H1 (cell line): ENCODE measurements at regions not wholly inside any gene's neighbourhood (a gene's known extent, or its start where the extent isn't known, plus 50 kb on each side); places are given as distances from the start of the nearest gene placed in this dataset.

Experiments used
- CTCF ChIA-PET: fragments of 300-600 bp; sonication (Branson Sonifier 250); formaldehyde crosslinking; loops from one replicate; lab custom pipeline; 2021; ENCODE audit not compliant: partially characterized antibody; lab: Charles Lee
- POLR2A ChIA-PET: fragments of 300-600 bp; sonication (Branson Sonifier 250); formaldehyde crosslinking; loops from one replicate; lab custom pipeline; 2021; ENCODE audit warnings: inconsistent platforms; ENCODE audit not compliant: partially characterized antibody; lab: Charles Lee
- DNase-seq, 2 experiments: peaks; one replicate each; pipeline versions ENCODE4 v3.0.0 to v3.0.0-alpha.2; 2010 to 2022; ENCODE audit warnings: low spot score in 2 of 2, low read depth in 1 of 2, mixed read lengths in 1 of 2
- FAIRE-seq: peaks from 2 replicates; lab custom pipeline; 2011; peaks lifted over from hg19 to GRCh38; lab: Jason Lieb, UNC
- H2AFZ ChIP-seq: 2 replicates; pipeline ENCODE4 v1.8.1; 2012; ENCODE audit warnings: low read length, inconsistent platforms
- H2AK5ac ChIP-seq: 2 replicates; pipeline ENCODE4 v1.6.1; 2013; ENCODE audit warnings: low read depth, low read length
- H2BK120ac ChIP-seq: replicated peaks from 2 replicates; pipeline ENCODE3; 2013; ENCODE audit warnings: low read depth, low read length, inconsistent platforms
- H2BK12ac ChIP-seq: 2 replicates; pipeline ENCODE4 v1.6.1; 2013; ENCODE audit warnings: low read depth, low read length
- H2BK15ac ChIP-seq: 2 replicates; pipeline ENCODE4 v1.6.1; 2013; ENCODE audit warnings: low read length
- H2BK20ac ChIP-seq: 2 replicates; pipeline ENCODE4 v1.6.1; 2013; ENCODE audit warnings: low read length
- H2BK5ac ChIP-seq: 2 replicates; pipeline ENCODE4 v1.6.1; 2013; ENCODE audit warnings: low read depth, low read length
- H3K14ac ChIP-seq: 2 replicates; pipeline ENCODE4 v1.6.1; 2013; ENCODE audit warnings: inconsistent platforms; ENCODE audit not compliant: insufficient read length
- H3K18ac ChIP-seq: 2 replicates; pipeline ENCODE4 v1.6.1; 2013; ENCODE audit warnings: low read length; ENCODE audit errors: extremely low read depth
- H3K23ac ChIP-seq: 2 replicates; pipeline ENCODE4 v1.6.1; 2013; ENCODE audit warnings: inconsistent platforms; ENCODE audit not compliant: insufficient read length
- H3K23me2 ChIP-seq: 2 replicates; pipeline ENCODE4 v1.6.1; 2013; ENCODE audit warnings: low read depth, low read length
- H3K27ac ChIP-seq: 2 replicates; pipeline ENCODE4 v1.6.1; 2011; ENCODE audit warnings: low read depth, low read length, inconsistent platforms
- H3K27me3 ChIP-seq, 4 experiments: replicated peaks in 1 of 4; 1 replicate in 1 of 4; 2 replicates in 3 of 4; pipeline versions ENCODE4 v1.6.1 to v1.8.1; 2011 to 2013; ENCODE audit warnings: low read length in 3 of 4, mild to moderate bottlenecking in 3 of 4, inconsistent platforms in 2 of 4, mixed read lengths in 2 of 4, moderate library complexity in 1 of 4; ENCODE audit not compliant: control insufficient read depth in 3 of 4, insufficient read depth in 3 of 4; ENCODE audit errors: extremely low read depth in 1 of 4
- H3K36me3 ChIP-seq, 4 experiments: 2 replicates each; pipeline versions ENCODE4 v1.6.1 to v1.8.1; 2011 to 2013; ENCODE audit warnings: mild to moderate bottlenecking in 4 of 4, low read length in 3 of 4, moderate library complexity in 2 of 4, control low read depth in 1 of 4, inconsistent platforms in 1 of 4; ENCODE audit not compliant: insufficient read depth in 4 of 4, control insufficient read depth in 2 of 4
- H3K4ac ChIP-seq: replicated peaks from 2 replicates; pipeline ENCODE3; 2013; ENCODE audit warnings: low read length, low read depth, mixed read lengths, inconsistent platforms; ENCODE audit not compliant: insufficient read length
- H3K4me1 ChIP-seq, 4 experiments: replicated peaks in 1 of 4; 1 replicate in 1 of 4; 2 replicates in 3 of 4; pipeline versions ENCODE4 v1.6.1 to v1.8.1; 2011 to 2013; ENCODE audit warnings: low read length in 3 of 4, inconsistent platforms in 2 of 4, mixed read lengths in 1 of 4; ENCODE audit not compliant: insufficient read depth in 4 of 4, control insufficient read depth in 3 of 4
- H3K4me2 ChIP-seq, 2 experiments: 2 replicates each; pipeline versions ENCODE4 v1.6.1 to v1.8.1; 2011 to 2013; ENCODE audit warnings: low read depth in 2 of 2, low read length in 2 of 2, control low read depth in 1 of 2, inconsistent platforms in 1 of 2, mild to moderate bottlenecking in 1 of 2; ENCODE audit not compliant: insufficient read depth in 1 of 2
- H3K4me3 ChIP-seq, 4 experiments: fragments of 200-600, 300-600 bp in 1 of 4; sonication (generic), shearing (Covaris generic), sonication (Bioruptor Twin) in 1 of 4; 2 replicates each; pipeline versions ENCODE4 v1.5.1 to v1.8.1; 2011 to 2016; ENCODE audit warnings: low read length in 4 of 4, low read depth in 3 of 4, control low read depth in 2 of 4, inconsistent platforms in 2 of 4, mild to moderate bottlenecking in 2 of 4, mixed read lengths in 1 of 4, moderate library complexity in 1 of 4; ENCODE audit not compliant: insufficient read depth in 2 of 4; ENCODE audit errors: extremely low read depth in 1 of 4
- H3K56ac ChIP-seq: replicated peaks from 2 replicates; pipeline ENCODE3; 2013; ENCODE audit warnings: low read depth, mild to moderate bottlenecking, mixed read lengths, low read length, inconsistent platforms; ENCODE audit not compliant: insufficient read length
- H3K79me1 ChIP-seq: 2 replicates; pipeline ENCODE4 v1.6.1; 2013; ENCODE audit warnings: low read depth, low read length, control low read depth
- H3K79me2 ChIP-seq, 2 experiments: 2 replicates each; pipeline versions ENCODE4 v1.6.1 to v1.8.1; 2012 to 2013; ENCODE audit warnings: low read length in 2 of 2, mild to moderate bottlenecking in 2 of 2, inconsistent platforms in 1 of 2; ENCODE audit not compliant: insufficient read depth in 2 of 2, control insufficient read depth in 1 of 2
- H3K9ac ChIP-seq, 4 experiments: replicated peaks in 1 of 4; 1 replicate in 1 of 4; 2 replicates in 3 of 4; pipeline versions ENCODE4 v1.6.1 to v1.8.1; 2011 to 2013; ENCODE audit warnings: low read depth in 3 of 4, low read length in 3 of 4, control low read depth in 2 of 4, mild to moderate bottlenecking in 2 of 4, moderate library complexity in 2 of 4, inconsistent platforms in 1 of 4; ENCODE audit errors: extremely low read depth in 1 of 4
- H3K9me3 ChIP-seq, 2 experiments: 2 replicates each; pipeline versions ENCODE4 v1.6.1 to v1.8.1; 2012 to 2013; ENCODE audit warnings: mild to moderate bottlenecking in 2 of 2, moderate library complexity in 2 of 2, control low read depth in 1 of 2, inconsistent platforms in 1 of 2, low read depth in 1 of 2, low read length in 1 of 2, mixed read lengths in 1 of 2; ENCODE audit not compliant: insufficient read depth in 2 of 2
- H4K20me1 ChIP-seq, 2 experiments: replicated peaks in 1 of 2; 2 replicates each; pipeline versions ENCODE3 to v1.8.1; 2011 to 2013; ENCODE audit warnings: inconsistent platforms in 2 of 2, low read length in 2 of 2, mild to moderate bottlenecking in 1 of 2; ENCODE audit not compliant: insufficient read depth in 2 of 2, control insufficient read depth in 1 of 2
- H4K5ac ChIP-seq: 2 replicates; pipeline ENCODE4 v1.6.1; 2013; ENCODE audit warnings: low read length, low read depth, mixed read lengths, inconsistent platforms; ENCODE audit not compliant: insufficient read length
- H4K8ac ChIP-seq: 2 replicates; pipeline ENCODE4 v1.8.0; 2013; ENCODE audit warnings: mild to moderate bottlenecking, moderate library complexity, low read length, inconsistent platforms; ENCODE audit not compliant: insufficient read depth; ENCODE audit errors: extremely low read depth
- H4K91ac ChIP-seq: replicated peaks from 2 replicates; pipeline ENCODE3; 2013; ENCODE audit warnings: low read length, mixed read lengths, inconsistent platforms; ENCODE audit not compliant: insufficient read length
- BACH1 ChIP-seq: IDR thresholded peaks from 2 replicates; pipeline ENCODE4 v1.6.1; 2012; ENCODE audit warnings: low read length, improper control_type of control experiment
- BRCA1 ChIP-seq: IDR thresholded peaks from 2 replicates; pipeline ENCODE4 v1.6.1; 2012; ENCODE audit warnings: low read depth, low read length, improper control_type of control experiment
- CBX5 ChIP-seq: fragments of 300-800, 300-1000 bp; sonication (generic); IDR thresholded peaks from 2 replicates; pipeline ENCODE4 v1.7.1; 2016; ENCODE audit warnings: antibody characterized with exemption, low read length, low read depth
- GTF2F1 ChIP-seq: IDR thresholded peaks from 2 replicates; pipeline ENCODE4 v1.6.1; 2012; ENCODE audit warnings: low read depth, low read length, improper control_type of control experiment, borderline replicate concordance
- KDM4A ChIP-seq: IDR thresholded peaks from one replicate; pipeline ENCODE4 v1.7.1; 2012; ENCODE audit warnings: low read depth, mild to moderate bottlenecking, moderate library complexity, low read length, inconsistent platforms; ENCODE audit not compliant: severe bottlenecking
- NRF1 ChIP-seq: IDR thresholded peaks from 2 replicates; pipeline ENCODE4 v1.6.1; 2011; ENCODE audit warnings: mild to moderate bottlenecking, low read depth, low read length, improper control_type of control experiment
- POLR2A ChIP-seq, 2 experiments: IDR thresholded peaks; 1 replicate in 1 of 2; 2 replicates in 1 of 2; pipeline ENCODE4 v1.6.1; 2011; ENCODE audit warnings: low read depth in 2 of 2, low read length in 2 of 2, mild to moderate bottlenecking in 2 of 2; ENCODE audit errors: control extremely low read depth in 1 of 2
- RBBP5 ChIP-seq: IDR thresholded peaks from 2 replicates; pipeline ENCODE4 v1.7.1; 2012; ENCODE audit warnings: low read depth, mild to moderate bottlenecking, inconsistent platforms, low read length, moderate library complexity, borderline replicate concordance
- RNF2 ChIP-seq: fragments of 200-900, 300-1000 bp; sonication (generic); IDR thresholded peaks from 2 replicates; pipeline ENCODE4 v1.7.1; 2016; ENCODE audit warnings: borderline replicate concordance, low read depth, mild to moderate bottlenecking, antibody characterized with exemption, low read length; ENCODE audit not compliant: poor library complexity, severe bottlenecking; ENCODE audit errors: missing control alignments
- TAF7 ChIP-seq: optimal IDR thresholded peaks from 2 replicates; pipeline ENCODE3; 2011; ENCODE audit warnings: low read depth, mild to moderate bottlenecking, inconsistent platforms, low read length, moderate library complexity, borderline replicate concordance
- TEAD4 ChIP-seq: IDR thresholded peaks from 2 replicates; pipeline ENCODE4 v1.6.1; 2012; ENCODE audit warnings: low read depth, low read length, inconsistent platforms, mixed read lengths
- WGBS, 2 experiments: shearing (Covaris generic) in 1 of 2; methylation state at CpG; one replicate each; pipeline versions ENCODE4 v1.1.6 to v1.1.7; 2013 to 2015; ENCODE audit warnings: low lambda C conversion rate in 2 of 2, mixed read lengths in 2 of 2, inconsistent platforms in 1 of 2, low coverage in 1 of 2, missing lambda C conversion rate in 1 of 2; ENCODE audit not compliant: insufficient replicate concordance in 2 of 2, insufficient coverage in 1 of 2, insufficient read length in 1 of 2; ENCODE audit errors: extremely low coverage in 1 of 2, missing lambda C conversion rate in 1 of 2; 5-methylcytosine and 5-hydroxymethylcytosine counted together
- TF ChIP-seq, protein P1 (sequence below): IDR thresholded peaks from 2 replicates; pipeline ENCODE4 v1.6.1; 2012; ENCODE audit warnings: inconsistent platforms

DNA sequence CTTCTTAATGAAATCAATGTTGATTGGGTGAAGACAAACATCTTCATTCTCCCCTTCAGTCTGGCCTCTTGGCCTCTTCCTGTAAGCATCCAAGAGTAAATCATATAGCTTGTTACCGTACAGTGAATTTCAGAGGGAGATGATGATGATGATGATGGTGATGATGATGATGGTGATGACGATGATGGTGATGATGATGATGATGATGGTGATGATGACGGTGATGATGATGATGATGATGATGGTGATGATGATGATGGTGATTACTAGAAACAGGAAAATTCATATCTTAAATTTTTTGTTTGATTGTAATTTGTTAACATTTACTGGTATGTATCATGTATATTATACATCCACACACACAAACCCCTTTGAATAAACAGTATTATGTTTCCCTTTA, 256.1 kb upstream of the PLSCR5 start:
- FAIRE-seq (no peak), DNase-seq (no peak)
- no peaks in the 10 kb centered on the region for H3K9me3 ChIP-seq
- no peak overlapping the region for H3K9ac ChIP-seq
- no peaks in the 10 kb centered on the region for H4K20me1 ChIP-seq
- H3K27me3 ChIP-seq = no peaks in the 10 kb centered on the region
- H4K91ac ChIP-seq = no peak overlapping the region
- WGBS, 2 experiments = 94 to 100% methylated on average over 1 to 3 of the region's 3 CpGs
- no peaks in the 10 kb centered on the region for H3K79me2 ChIP-seq
- no peak overlapping the region for H3K14ac ChIP-seq
- H3K4ac ChIP-seq = no peak overlapping the region
- H2AK5ac ChIP-seq = no peak overlapping the region
- no peaks in the 10 kb centered on the region for H3K79me1 ChIP-seq
- H2BK5ac ChIP-seq = no peak overlapping the region
- H4K8ac ChIP-seq = no peak overlapping the region
- H2BK20ac ChIP-seq = no peak overlapping the region
- no peak overlapping the region for H3K56ac ChIP-seq
- H2AFZ ChIP-seq = no peak overlapping the region
- H3K4me2 ChIP-seq = no peak overlapping the region
- POLR2A ChIA-PET = no interaction called here
- no peak overlapping the region for H3K4me3 ChIP-seq
- no peak overlapping the region for H4K5ac ChIP-seq
- no peak overlapping the region for H3K27ac ChIP-seq
- H3K18ac ChIP-seq = no peak overlapping the region
- no peak for TF ChIP-seq RNF2
- TF ChIP-seq TEAD4 = no peak
- TF ChIP-seq BACH1 = no peak
- no peak for TF ChIP-seq RBBP5
- no peak for TF ChIP-seq CBX5
- TF ChIP-seq, protein P1, sequence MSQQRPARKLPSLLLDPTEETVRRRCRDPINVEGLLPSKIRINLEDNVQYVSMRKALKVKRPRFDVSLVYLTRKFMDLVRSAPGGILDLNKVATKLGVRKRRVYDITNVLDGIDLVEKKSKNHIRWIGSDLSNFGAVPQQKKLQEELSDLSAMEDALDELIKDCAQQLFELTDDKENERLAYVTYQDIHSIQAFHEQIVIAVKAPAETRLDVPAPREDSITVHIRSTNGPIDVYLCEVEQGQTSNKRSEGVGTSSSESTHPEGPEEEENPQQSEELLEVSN = no peak
- no peak for TF ChIP-seq POLR2A (IDR thresholded peaks at IDR 0.05; ENCODE audit: control extremely low read depth in 1 of 2, low read depth in 2 of 2, low read length in 2 of 2)
- TF ChIP-seq KDM4A = no peak
- no peak for TF ChIP-seq BRCA1
- no peak for TF ChIP-seq NRF1
- no peak for TF ChIP-seq TAF7
- no peak for TF ChIP-seq GTF2F1
- no peak overlapping the region for H2BK120ac ChIP-seq
- H2BK15ac ChIP-seq = no peak overlapping the region
- no peak overlapping the region for H3K23ac ChIP-seq
- H3K4me1 ChIP-seq = no peaks in the 10 kb centered on the region
- no peaks in the 10 kb centered on the region for H3K36me3 ChIP-seq
- H3K23me2 ChIP-seq = no peaks in the 10 kb centered on the region; the same call in 1 of the 2 replicates
- CTCF ChIA-PET = no interaction called here
- no peak overlapping the region for H2BK12ac ChIP-seq
